NB4 (cell line): ENCODE measurements at regions not wholly inside any gene's neighbourhood (a gene's known extent, or its start where the extent isn't known, plus 50 kb on each side); places are given as distances from the start of the nearest gene placed in this dataset.

Experiments
- CTCF ChIP-seq: IDR thresholded peaks from one replicate; pipeline ENCODE4 v1.5.1; 2012; ENCODE audit warnings: low read depth, low read length
- MYC ChIP-seq: IDR thresholded peaks from 2 replicates; pipeline ENCODE4 v1.6.1; 2011; ENCODE audit warnings: low read depth, low read length
- POLR2A ChIP-seq: IDR thresholded peaks from 2 replicates; pipeline ENCODE4 v1.6.1; 2011; ENCODE audit warnings: mild to moderate bottlenecking; ENCODE audit not compliant: insufficient read length; ENCODE audit errors: extremely low read depth

- TF ChIP-seq CTCF (no peak), POLR2A (no peak), MYC (no peak)
These were observed 291.7 kb downstream of the ARL4A start for GRCh38 chr7:12979181-12979580.
